ENCODE measurements at regions not wholly inside any gene's neighbourhood (a gene's known extent, or its start where the extent isn't known, plus 50 kb on each side); places are given as distances from the start of the nearest gene placed in this dataset.

DNA sequence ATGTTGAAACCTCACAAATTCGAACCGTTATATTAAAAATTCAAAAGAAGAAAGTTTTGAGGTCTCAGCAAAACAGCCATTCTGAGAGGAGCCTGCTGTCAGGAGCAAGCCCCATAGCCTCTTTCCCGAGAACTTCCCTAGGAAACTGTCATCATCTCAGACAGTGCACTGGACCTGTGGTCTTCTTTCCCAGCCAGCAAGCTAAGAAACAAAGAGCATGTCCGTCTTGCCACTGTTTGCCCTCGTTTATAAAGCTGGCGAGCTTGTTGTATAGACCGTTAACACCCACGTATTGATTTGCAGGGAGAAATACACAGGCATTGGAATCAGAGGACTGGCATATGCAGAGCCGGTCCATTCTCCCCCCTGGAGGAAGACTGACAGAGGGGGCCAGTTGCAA lies 407.0 kb downstream of the NPHP4 start:
- in situ Hi-C loops (cut with MboI; ENCODE audit: low sequenced_read_pairs in 4 of 4), result no loop called here
- TF ChIP-seq, protein P1, sequence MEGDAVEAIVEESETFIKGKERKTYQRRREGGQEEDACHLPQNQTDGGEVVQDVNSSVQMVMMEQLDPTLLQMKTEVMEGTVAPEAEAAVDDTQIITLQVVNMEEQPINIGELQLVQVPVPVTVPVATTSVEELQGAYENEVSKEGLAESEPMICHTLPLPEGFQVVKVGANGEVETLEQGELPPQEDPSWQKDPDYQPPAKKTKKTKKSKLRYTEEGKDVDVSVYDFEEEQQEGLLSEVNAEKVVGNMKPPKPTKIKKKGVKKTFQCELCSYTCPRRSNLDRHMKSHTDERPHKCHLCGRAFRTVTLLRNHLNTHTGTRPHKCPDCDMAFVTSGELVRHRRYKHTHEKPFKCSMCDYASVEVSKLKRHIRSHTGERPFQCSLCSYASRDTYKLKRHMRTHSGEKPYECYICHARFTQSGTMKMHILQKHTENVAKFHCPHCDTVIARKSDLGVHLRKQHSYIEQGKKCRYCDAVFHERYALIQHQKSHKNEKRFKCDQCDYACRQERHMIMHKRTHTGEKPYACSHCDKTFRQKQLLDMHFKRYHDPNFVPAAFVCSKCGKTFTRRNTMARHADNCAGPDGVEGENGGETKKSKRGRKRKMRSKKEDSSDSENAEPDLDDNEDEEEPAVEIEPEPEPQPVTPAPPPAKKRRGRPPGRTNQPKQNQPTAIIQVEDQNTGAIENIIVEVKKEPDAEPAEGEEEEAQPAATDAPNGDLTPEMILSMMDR (IDR thresholded peaks at IDR 0.05 in 4 of 5, conservative IDR thresholded peaks at IDR 0.05 in 1 of 5), result no peak
- TF ChIP-seq POLR2A (IDR thresholded peaks at IDR 0.05), result no peak
- no peaks in the 10 kb centered on the region for H3K4me1 ChIP-seq

DNA sequence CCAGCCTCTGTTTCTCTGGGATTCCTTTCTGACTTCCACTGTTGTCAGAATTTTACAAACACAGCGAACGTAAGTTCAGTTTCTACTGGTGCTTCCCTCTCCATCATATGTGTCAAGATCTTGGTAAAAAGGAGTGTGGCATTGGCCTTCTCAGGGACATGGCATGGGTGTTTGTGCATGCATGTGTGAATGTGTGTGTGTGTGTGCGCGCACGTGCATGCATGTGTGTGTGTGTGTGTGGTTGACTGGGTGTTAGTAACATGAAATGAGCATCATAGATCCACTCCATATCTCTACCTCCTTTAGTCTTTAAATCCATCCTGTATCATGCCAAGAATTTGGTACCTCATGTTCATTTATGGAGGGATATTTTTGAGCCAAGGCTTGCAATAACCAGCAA lies 411.3 kb downstream of the NPHP4 start:
- no peaks in the 10 kb centered on the region for H3K9me3 ChIP-seq
- H3K27ac ChIP-seq, result no peak overlapping the region
- H3K36me3 ChIP-seq, result no peaks in the 10 kb centered on the region
- H3K27me3 ChIP-seq, result no peaks in the 10 kb centered on the region
- H3K4me1 ChIP-seq, result no peaks in the 10 kb centered on the region
- H3K4me3 ChIP-seq, result no peak overlapping the region
- TF ChIP-seq, protein P1 (IDR thresholded peaks at IDR 0.05 in 4 of 5, conservative IDR thresholded peaks at IDR 0.05 in 1 of 5), result no peak
- TF ChIP-seq POLR2A (IDR thresholded peaks at IDR 0.05), result no peak
- ATAC-seq (no peak), DNase-seq (no peak)
- intact Hi-C loops (cut with DNase I; ENCODE audit: low total_unique reads) (no loop called here), in situ Hi-C loops (cut with MboI; ENCODE audit: low sequenced_read_pairs in 4 of 4) (no loop called here)

More for the DNA sequence above, 407.0 kb downstream of the NPHP4 start:
- ATAC-seq, result no peak
- Histone ChIP-seq H3K27me3 (no peaks in the 10 kb centered on the region), H3K9me3 (no peaks in the 10 kb centered on the region), H3K4me3 (no peak overlapping the region), H3K27ac (no peak overlapping the region), H3K36me3 (no peaks in the 10 kb centered on the region)
- intact Hi-C loops (cut with DNase I; ENCODE audit: low total_unique reads), result no loop called here
- no peak for DNase-seq

- no peaks in the 10 kb centered on the region for H3K27me3 ChIP-seq
- intact Hi-C loops (cut with DNase I; ENCODE audit: low total_unique reads), result no loop called here
These were observed 412.3 kb downstream of the NPHP4 start for GRCh38 chr1:5579966-5580365.

GRCh38 chr1:5578690-5579089 lies 413.5 kb downstream of the NPHP4 start:
- Histone ChIP-seq H3K4me3 (no peak overlapping the region), H3K9me3 (no peaks in the 10 kb centered on the region), H3K4me1 (no peaks in the 10 kb centered on the region), H3K27ac (no peak overlapping the region), H3K36me3 (no peaks in the 10 kb centered on the region), H3K27me3 (no peaks in the 10 kb centered on the region)
- in situ Hi-C loops (cut with MboI; ENCODE audit: low sequenced_read_pairs in 4 of 4), result no loop called here
- DNase-seq, result no peak
- intact Hi-C loops (cut with DNase I; ENCODE audit: low total_unique reads), result no loop called here
- no peak for ATAC-seq
- TF ChIP-seq, protein P1 (IDR thresholded peaks at IDR 0.05 in 4 of 5, conservative IDR thresholded peaks at IDR 0.05 in 1 of 5), result no peak
- TF ChIP-seq POLR2A (IDR thresholded peaks at IDR 0.05), result no peak

More at GRCh38 chr1:5579966-5580365, 412.3 kb downstream of the NPHP4 start:
- no peaks in the 10 kb centered on the region for H3K4me1 ChIP-seq
- ATAC-seq (no peak), DNase-seq (no peak)
- no peak overlapping the region for H3K27ac ChIP-seq
- H3K4me3 ChIP-seq, result no peak overlapping the region
- H3K36me3 ChIP-seq, result no peaks in the 10 kb centered on the region
- H3K9me3 ChIP-seq, result no peaks in the 10 kb centered on the region
- in situ Hi-C loops (cut with MboI; ENCODE audit: low sequenced_read_pairs in 4 of 4), result no loop called here
- TF ChIP-seq POLR2A (IDR thresholded peaks at IDR 0.05), result no peak
- TF ChIP-seq, protein P1 (IDR thresholded peaks at IDR 0.05 in 4 of 5, conservative IDR thresholded peaks at IDR 0.05 in 1 of 5), result no peak

All from gastrocnemius medialis (tissue), 4 donors.